Transverse colon (tissue), 4 donors: ENCODE measurements at regions not wholly inside any gene's neighbourhood (a gene's known extent, or its start where the extent isn't known, plus 50 kb on each side); places are given as distances from the start of the nearest gene placed in this dataset.

ENCODE experiments used
- DNase-seq: peaks from one replicate; pipeline ENCODE4 v3.0.0-alpha.2; 2019
- H3K27ac ChIP-seq, 4 donors: fragments of 200-600 bp; sonication (generic); 2 replicates each; pipeline ENCODE4 v1.5.1; 2016 to 2018; ENCODE audit warnings: inconsistent platforms in 4 of 4
- H3K27me3 ChIP-seq: fragments of 200-600 bp; sonication (generic); 2 replicates; pipeline ENCODE4 v1.5.1; 2017; ENCODE audit warnings: inconsistent platforms
- H3K36me3 ChIP-seq, 4 donors: fragments of 200-600 bp; sonication (generic); 2 replicates each; pipeline ENCODE4 v1.5.1; 2017 to 2019; ENCODE audit warnings: inconsistent platforms in 4 of 4
- H3K4me1 ChIP-seq, 4 donors: fragments of 200-600 bp; sonication (generic); 2 replicates each; pipeline ENCODE4 v1.5.1; 2017 to 2020; ENCODE audit warnings: inconsistent platforms in 4 of 4
- H3K4me3 ChIP-seq, 4 donors: fragments of 200-600 bp; sonication (generic); 1 replicate in 1 of 4; 2 replicates in 3 of 4; pipeline versions ENCODE4 v1.5.1 to v1.6.1; 2017 to 2019; ENCODE audit warnings: inconsistent platforms in 4 of 4
- H3K9me3 ChIP-seq, 2 donors: fragments of 200-600 bp; sonication (generic); 2 replicates each; pipeline ENCODE4 v1.5.1; 2017 to 2019; ENCODE audit warnings: inconsistent platforms in 2 of 2
- EP300 ChIP-seq: sonication (generic); formaldehyde crosslinking; IDR thresholded peaks from one replicate; pipeline ENCODE4 v1.6.1; 2017; ENCODE audit warnings: antibody characterized with exemption, low read depth
- POLR2A ChIP-seq: fragments of 450-650 bp; IDR thresholded peaks from one replicate; pipeline ENCODE4 v1.6.1; 2016; ENCODE audit warnings: antibody characterized with exemption, mild to moderate bottlenecking, moderate library complexity
- POLR2AphosphoS5 ChIP-seq, 3 donors: sonication (generic); formaldehyde crosslinking; IDR thresholded peaks; one replicate each; pipeline ENCODE4 v1.6.1; 2016; ENCODE audit warnings: antibody characterized with exemption in 3 of 3
- WGBS, 2 donors: methylation state at CpG; one replicate each; pipeline ENCODE4 v1.1.5; 2018; ENCODE audit warnings: low coverage in 1 of 2; 5-methylcytosine and 5-hydroxymethylcytosine counted together
- in situ Hi-C, 4 donors: fragments of 200-750 bp; cut with MboI; loops; one replicate each; pipeline versions ENCODE4 v1.15.0 to v1.15.1; 2017; ENCODE audit warnings: low sequenced_read_pairs in 3 of 4, low pct_ligation_motif_present in 1 of 4, low pct_unique_long_range_greater_than_20kb in 1 of 4
- intact Hi-C: fragments of 100-400 bp; cut with DNase I; formaldehyde crosslinking; loops from one replicate; pipeline ENCODE4 v1.15.1; 2023; ENCODE audit warnings: low total_unique reads
- TF ChIP-seq, protein P1 (sequence below), 5 experiments: fragments of 200-600 bp in 3 of 5; fragments of 450-650 bp in 2 of 5; sonication (generic) in 3 of 5; IDR thresholded peaks; 1 replicate in 2 of 5; 2 replicates in 3 of 5; pipeline ENCODE4 v1.5.1; 2016 to 2017; ENCODE audit warnings: antibody characterized with exemption in 5 of 5, inconsistent platforms in 3 of 5, mild to moderate bottlenecking in 2 of 5, moderate library complexity in 1 of 5

DNA sequence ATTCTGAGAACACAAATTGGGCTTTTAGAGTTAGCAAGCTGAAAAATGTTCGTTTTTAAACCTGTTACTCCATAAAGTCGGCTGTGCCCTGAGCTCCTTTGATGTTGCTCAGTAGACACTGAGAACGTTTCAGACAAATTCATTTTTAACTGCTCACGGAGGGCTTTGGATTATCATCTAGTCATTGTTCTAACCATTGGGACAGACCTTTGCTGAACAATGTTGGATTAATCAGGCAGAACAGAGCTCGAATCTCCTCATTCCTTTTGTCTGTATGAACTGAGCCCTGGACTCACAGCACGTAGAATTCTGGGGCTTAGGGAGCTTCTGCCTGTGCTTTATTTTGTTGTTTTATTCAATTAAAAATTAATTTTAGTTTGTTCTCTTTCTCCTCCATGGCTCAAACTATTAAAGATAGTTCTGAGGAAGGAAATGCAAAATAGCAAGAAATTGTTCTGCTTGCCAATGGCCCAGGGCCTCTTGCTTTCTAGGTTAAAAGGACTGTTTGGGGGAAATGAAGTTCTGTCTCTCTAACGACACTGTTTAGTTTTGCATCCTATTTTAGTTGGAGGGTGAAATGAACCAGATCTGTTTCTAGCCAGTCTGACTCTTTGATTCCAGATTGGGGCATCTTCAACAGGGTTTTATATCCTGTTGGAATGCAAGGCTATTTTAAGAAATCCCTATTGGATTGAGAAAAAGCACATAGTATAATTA is 114.7 kb upstream of the CXCR4 start:
- intact Hi-C loops = no loop called here
- TF ChIP-seq, protein P1, sequence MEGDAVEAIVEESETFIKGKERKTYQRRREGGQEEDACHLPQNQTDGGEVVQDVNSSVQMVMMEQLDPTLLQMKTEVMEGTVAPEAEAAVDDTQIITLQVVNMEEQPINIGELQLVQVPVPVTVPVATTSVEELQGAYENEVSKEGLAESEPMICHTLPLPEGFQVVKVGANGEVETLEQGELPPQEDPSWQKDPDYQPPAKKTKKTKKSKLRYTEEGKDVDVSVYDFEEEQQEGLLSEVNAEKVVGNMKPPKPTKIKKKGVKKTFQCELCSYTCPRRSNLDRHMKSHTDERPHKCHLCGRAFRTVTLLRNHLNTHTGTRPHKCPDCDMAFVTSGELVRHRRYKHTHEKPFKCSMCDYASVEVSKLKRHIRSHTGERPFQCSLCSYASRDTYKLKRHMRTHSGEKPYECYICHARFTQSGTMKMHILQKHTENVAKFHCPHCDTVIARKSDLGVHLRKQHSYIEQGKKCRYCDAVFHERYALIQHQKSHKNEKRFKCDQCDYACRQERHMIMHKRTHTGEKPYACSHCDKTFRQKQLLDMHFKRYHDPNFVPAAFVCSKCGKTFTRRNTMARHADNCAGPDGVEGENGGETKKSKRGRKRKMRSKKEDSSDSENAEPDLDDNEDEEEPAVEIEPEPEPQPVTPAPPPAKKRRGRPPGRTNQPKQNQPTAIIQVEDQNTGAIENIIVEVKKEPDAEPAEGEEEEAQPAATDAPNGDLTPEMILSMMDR (IDR thresholded peaks at IDR 0.05) = no peak
- no peak for TF ChIP-seq POLR2AphosphoS5 (IDR thresholded peaks at IDR 0.05)
- TF ChIP-seq POLR2A = no peak
- TF ChIP-seq EP300 = no peak
- no peaks in the 10 kb centered on the region for H3K9me3 ChIP-seq
- no peak for DNase-seq
- H3K4me1 ChIP-seq = peaks cover 0 to 10% (median 0%) of the 10 kb centered on the region in 4 donors
- in situ Hi-C loops = no loop called here
- H3K36me3 ChIP-seq = no peaks in the 10 kb centered on the region
- no peak overlapping the region for H3K4me3 ChIP-seq
- no peaks in the 10 kb centered on the region for H3K27me3 ChIP-seq
- H3K27ac ChIP-seq = no peak overlapping the region
- WGBS, 2 donors = 28 to 44% methylated on average over 5 to 7 of the region's 7 CpGs

DNA sequence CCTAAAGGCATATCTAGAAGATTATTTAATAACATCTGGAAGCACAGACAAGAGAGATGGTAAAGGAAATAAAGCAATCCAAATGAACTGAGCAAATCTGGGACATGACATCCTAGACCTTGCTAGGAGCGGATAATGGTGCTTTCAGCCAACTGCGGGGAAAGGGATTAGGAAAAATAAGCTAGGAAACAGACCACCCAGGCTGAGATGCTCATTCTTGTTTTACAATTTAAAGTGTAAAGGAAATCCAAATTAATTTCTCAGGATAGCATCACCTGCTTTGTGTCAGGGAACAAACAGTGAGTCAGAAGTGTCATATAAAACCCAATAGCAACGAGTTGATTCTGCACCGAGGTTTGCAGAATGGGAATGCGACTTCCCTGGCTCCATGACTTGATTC is 112.5 kb upstream of the CXCR4 start:
- intact Hi-C loops (no loop called here), in situ Hi-C loops (no loop called here)
- TF ChIP-seq, protein P1 (IDR thresholded peaks at IDR 0.05) = no peak
- TF ChIP-seq POLR2AphosphoS5 (IDR thresholded peaks at IDR 0.05) (no peak), POLR2A (no peak), EP300 (no peak)
- no peak overlapping the region for H3K4me3 ChIP-seq
- 62 to 87% methylated on average over 2 to 5 of the region's 5 CpGs for WGBS, 2 donors
- no peak overlapping the region for H3K27ac ChIP-seq
- no peaks in the 10 kb centered on the region for H3K27me3 ChIP-seq
- no peak for DNase-seq
- no peaks in the 10 kb centered on the region for H3K36me3 ChIP-seq
- H3K4me1 ChIP-seq = peaks cover 0 to 14% (median 0%) of the 10 kb centered on the region in 4 donors
- H3K9me3 ChIP-seq = no peaks in the 10 kb centered on the region

DNA sequence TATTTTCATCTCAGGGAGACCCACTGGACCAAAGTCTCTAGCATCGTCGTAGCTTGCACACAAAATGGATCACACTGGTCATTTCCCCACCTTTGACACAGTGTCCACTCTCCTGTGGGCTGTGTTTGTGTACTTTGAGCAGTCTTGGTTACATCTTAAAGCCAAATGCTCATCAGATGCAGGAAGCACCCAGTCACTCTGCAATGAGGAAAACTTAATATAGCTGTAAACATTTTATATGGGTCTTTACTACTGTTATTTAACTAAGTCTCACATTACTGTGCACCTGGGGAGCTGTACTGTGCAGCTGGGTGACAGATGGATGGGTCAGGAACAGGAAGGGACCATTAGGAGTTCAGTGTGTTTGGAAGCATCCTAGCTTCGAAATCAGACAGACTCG is 109.0 kb upstream of the CXCR4 start:
- Histone ChIP-seq H3K27me3 (no peaks in the 10 kb centered on the region), H3K4me3 (no peak overlapping the region), H3K27ac (no peak overlapping the region), H3K36me3 (no peaks in the 10 kb centered on the region), H3K9me3 (no peaks in the 10 kb centered on the region), H3K4me1 (peaks cover 0 to 8% (median 0%) of the 10 kb centered on the region in 4 donors)
- intact Hi-C loops (loop anchor here (10.0 kb wide), 1 partner anchor 152 kb away; no protein-coding TSS in a partner anchor), in situ Hi-C loops (no loop called here)
- DNase-seq = no peak
- no peak for TF ChIP-seq POLR2AphosphoS5 (IDR thresholded peaks at IDR 0.05)
- 80 to 83% methylated on average over 2 to 4 of the region's 4 CpGs for WGBS, 2 donors

DNA sequence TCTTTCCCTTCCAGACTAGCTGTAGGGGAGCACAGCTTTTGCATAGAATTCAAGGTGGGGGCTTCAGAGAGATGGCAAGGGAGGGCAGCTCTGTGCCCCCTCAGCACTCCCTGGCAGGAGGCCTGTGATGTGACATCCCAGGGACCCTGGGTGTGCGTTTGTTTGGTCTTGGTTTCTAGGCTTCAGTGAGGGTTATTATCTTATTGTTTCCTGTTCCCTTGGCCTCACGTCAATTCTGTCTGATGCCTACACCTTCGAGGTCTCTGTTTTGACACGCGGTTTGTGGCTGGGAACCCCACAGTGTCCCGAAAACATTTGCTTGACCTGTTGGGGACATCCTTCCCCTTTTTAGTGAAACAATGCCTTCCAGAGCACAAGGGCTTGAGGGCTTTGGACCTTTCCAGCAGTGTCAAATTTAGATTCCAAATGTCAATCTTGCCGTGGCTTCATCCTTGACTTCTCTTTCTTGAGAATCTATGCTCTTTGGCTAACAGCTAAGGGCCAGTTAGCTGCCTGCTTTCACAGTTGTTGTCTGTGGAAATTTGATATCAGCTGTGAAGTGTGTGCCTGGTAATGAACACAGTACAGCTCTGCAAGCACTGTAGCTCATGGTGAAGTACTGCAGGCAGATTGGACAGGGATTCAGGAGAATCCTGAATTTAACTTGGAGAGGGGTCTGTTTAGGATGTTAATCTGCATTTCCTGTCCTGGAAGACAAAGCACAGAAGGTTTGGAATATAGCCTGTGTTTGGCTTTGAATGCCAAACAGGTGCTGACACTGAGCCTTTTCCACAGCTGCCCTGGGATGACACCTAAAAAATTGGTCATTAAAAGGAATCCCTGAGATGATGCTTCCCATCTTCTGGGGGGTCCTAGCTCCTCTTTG is 108.2 kb upstream of the CXCR4 start:
- Histone ChIP-seq H3K9me3 (no peaks in the 10 kb centered on the region), H3K27me3 (no peaks in the 10 kb centered on the region), H3K27ac (no peak overlapping the region), H3K4me3 (no peak overlapping the region), H3K4me1 (peaks cover 0 to 8% (median 0%) of the 10 kb centered on the region in 4 donors), H3K36me3 (no peaks in the 10 kb centered on the region)
- WGBS, 2 donors = 39 to 47% methylated on average over 4 to 7 of the region's 7 CpGs
- in situ Hi-C loops (no loop called here), intact Hi-C loops (loop anchor here (10.0 kb wide), 1 partner anchor 151 kb away; no protein-coding TSS in a partner anchor)
- DNase-seq = peak; percentile 54
- TF ChIP-seq POLR2A = peak; percentile 27
- peak; percentile 46 for TF ChIP-seq EP300
- TF ChIP-seq POLR2AphosphoS5 (IDR thresholded peaks at IDR 0.05) = peak in 1 of 3 donors; percentile 27
- TF ChIP-seq, protein P1 (IDR thresholded peaks at IDR 0.05) = no peak
